C4-2B (cell line): ENCODE measurements at regions not wholly inside any gene's neighbourhood (a gene's known extent, or its start where the extent isn't known, plus 50 kb on each side); places are given as distances from the start of the nearest gene placed in this dataset.
A peak's percentile ranks its signal among the peaks of the same experiment; 100 is the strongest.

ENCODE experiments used
- H3K27ac ChIP-seq: fragments of 450-650 bp; 2 replicates; pipeline ENCODE4 v1.5.1; 2017
- ZFX ChIP-seq: fragments of 450-650 bp; IDR thresholded peaks from 2 replicates; pipeline ENCODE4 v1.6.1; 2017
- TF ChIP-seq, protein P1 (sequence below): fragments of 450-650 bp; conservative IDR thresholded peaks from 2 replicates; pipeline ENCODE4 v1.5.1; 2017; ENCODE audit warnings: mild to moderate bottlenecking

DNA sequence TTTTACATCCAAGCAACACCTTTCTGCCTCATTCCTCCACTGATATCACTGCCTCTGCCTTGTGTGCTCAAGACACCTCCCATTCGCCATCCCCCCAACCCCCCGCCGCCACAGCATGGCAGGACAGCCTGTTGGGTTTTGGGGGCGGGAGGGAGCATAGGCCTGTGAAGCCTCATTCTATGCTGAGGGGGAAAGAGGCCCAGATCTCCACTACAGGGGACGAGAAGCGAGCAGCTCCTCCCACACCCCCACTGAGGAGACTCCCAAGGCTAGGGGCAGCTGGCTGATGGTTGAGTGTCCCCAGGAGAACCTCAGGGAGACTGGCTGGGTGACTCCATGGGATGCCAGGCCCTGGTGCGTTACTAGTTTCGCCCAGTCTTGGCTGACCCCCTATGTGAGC, 214.3 kb upstream of the SIX2 start:
- TF ChIP-seq, protein P1, sequence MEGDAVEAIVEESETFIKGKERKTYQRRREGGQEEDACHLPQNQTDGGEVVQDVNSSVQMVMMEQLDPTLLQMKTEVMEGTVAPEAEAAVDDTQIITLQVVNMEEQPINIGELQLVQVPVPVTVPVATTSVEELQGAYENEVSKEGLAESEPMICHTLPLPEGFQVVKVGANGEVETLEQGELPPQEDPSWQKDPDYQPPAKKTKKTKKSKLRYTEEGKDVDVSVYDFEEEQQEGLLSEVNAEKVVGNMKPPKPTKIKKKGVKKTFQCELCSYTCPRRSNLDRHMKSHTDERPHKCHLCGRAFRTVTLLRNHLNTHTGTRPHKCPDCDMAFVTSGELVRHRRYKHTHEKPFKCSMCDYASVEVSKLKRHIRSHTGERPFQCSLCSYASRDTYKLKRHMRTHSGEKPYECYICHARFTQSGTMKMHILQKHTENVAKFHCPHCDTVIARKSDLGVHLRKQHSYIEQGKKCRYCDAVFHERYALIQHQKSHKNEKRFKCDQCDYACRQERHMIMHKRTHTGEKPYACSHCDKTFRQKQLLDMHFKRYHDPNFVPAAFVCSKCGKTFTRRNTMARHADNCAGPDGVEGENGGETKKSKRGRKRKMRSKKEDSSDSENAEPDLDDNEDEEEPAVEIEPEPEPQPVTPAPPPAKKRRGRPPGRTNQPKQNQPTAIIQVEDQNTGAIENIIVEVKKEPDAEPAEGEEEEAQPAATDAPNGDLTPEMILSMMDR = no peak
- no peak for TF ChIP-seq ZFX
- H3K27ac ChIP-seq = no peak overlapping the region

DNA sequence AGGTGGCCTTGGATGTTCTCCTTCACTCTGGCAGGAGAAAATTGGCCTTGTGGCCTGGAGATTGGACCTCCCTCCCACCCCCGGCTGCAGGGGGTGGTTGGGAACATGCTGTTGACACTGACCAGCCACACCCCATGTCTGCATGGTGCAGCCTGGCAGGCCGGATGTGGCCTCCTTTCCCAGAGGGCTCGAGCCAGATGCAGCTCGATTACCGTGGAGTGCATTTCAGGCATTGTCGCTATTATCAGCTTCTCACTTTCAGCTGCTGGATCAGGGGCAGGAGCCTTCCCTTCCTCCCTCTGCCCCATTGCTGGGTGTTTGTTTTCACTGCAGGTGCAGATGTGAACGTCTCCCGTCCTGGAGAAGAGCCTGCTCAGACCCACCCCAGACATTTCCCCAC, 211.0 kb upstream of the SIX2 start:
- no peak for TF ChIP-seq ZFX
- TF ChIP-seq, protein P1 = no peak
- H3K27ac ChIP-seq = peak overlapping the region; percentile 52; the same call in 1 of the 2 replicates

DNA sequence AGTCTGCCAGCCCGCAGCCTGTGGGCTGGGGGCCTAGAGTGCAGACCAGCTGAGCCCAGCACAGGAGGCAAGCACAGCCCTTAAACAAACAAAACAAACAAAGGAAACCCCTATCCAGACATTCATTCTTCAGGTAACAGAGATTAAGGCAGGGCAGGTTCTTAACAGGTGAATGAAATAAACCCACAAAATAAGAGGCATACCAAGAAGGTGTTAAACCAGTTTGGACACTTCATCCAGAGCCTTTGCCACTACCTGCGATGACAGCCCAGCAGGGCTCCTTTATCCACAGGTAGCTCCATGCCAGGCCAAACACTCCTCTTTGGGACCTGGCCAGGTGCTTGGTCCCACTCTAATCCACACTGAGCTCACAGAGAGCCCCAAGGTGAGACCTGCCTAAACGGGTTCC, 209.7 kb upstream of the SIX2 start:
- peak overlapping the region; percentile 52 for H3K27ac ChIP-seq
- TF ChIP-seq, protein P1 = no peak
- TF ChIP-seq ZFX = no peak

DNA sequence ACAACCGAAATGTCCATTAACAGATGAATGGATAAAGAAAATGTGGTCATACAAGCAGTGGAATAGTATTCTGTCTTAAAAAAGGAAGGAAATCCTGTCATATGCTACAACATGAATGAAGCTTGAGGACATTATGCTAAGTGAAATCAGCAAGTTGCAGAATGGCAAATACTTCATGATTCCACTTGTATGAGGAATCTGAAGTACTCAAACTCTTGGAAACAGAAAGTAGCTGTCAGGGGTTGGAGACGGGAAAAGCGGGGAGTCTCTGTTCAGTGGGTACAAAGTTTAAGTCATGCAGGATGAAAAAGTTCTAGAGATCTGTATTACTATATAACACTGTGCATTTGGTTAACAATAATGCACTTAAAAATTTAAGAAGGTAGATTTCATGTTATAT, 209.0 kb upstream of the SIX2 start:
- TF ChIP-seq, protein P1 = no peak
- TF ChIP-seq ZFX = no peak

DNA sequence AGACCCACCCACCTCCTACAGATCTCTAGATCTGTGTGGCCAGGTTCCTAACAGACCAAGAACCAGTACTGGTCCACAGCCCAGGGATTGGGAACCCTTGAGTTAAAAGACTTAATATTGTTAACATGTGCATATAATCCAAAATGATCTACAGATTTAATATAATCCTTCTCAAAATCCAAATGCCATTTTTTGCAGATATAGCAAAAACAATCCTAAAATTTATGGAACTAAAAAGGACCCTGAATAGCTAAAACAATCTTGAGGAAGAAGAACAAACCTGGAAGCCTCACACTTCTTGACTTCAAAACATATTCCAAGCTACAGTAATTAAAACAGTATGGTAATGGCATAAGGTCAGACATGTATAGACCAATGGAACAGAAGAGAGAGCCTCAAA, 206.9 kb upstream of the SIX2 start:
- no peak for TF ChIP-seq ZFX
- TF ChIP-seq, protein P1 = no peak
- no peak overlapping the region for H3K27ac ChIP-seq

More for the DNA sequence above, 209.0 kb upstream of the SIX2 start:
- H3K27ac ChIP-seq = no peak overlapping the region

DNA sequence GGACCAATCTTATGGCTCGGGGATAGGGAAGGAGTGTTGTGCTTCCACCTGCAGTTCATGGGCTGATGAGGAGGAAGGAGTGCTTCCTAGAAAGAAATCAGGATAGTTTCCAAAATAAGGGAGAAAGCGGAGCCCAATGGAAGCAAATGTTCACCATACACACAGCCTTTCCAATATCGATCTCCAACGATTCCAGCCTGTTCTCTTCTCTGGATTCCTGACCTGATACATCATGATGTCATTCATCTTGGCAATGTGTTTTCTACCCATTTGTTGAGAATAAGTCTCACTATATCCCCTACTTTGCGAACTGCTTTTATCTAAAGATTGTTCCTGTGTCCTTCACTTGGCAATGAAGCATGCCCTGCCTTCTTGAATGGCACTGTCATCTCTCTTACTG, 205.3 kb upstream of the SIX2 start:
- TF ChIP-seq, protein P1 = no peak
- no peak for TF ChIP-seq ZFX
- no peak overlapping the region for H3K27ac ChIP-seq

DNA sequence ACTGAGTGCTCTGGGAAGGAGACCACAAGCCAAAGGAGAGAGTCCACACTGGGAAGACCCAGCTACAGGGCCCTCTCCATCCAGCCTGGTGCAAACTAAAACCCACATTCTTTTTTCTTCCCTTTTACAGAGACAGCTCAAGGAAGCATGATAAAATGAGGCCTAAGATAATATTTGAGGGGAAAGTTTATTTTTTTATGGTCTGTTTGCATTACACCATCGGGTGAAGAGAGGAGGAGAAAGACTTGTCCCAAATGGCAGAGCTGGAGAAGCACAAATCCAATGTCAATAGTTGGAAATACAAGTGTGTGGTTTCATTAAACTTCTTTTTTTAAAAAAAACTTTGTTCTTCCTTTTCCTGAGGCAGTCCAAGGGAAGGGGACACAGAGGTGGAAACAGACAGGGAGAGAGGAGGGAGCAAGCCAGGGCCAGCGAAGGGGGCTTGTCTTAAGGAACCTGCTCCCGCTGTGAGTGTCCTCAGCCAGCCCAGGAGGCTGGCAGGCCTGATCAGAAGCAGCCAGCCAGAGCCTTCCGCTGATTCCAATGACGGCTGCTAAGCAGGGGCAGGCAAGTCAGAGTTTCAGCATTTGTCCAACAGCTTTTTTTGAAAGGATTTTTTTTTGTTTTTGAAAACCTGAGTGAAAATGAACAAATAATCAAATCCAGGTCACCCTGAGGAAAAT, 203.8 kb upstream of the SIX2 start:
- TF ChIP-seq, protein P1 = no peak
- TF ChIP-seq ZFX = no peak

More for the DNA sequence above, 203.8 kb upstream of the SIX2 start:
- H3K27ac ChIP-seq = no peak overlapping the region
